Tibial nerve (tissue), 3 donors: ENCODE measurements at regions not wholly inside any gene's neighbourhood (a gene's known extent, or its start where the extent isn't known, plus 50 kb on each side); places are given as distances from the start of the nearest gene placed in this dataset.

Experiments used
- CTCF ChIP-seq, 5 experiments: fragments of 200-600 bp in 3 of 5; fragments of 450-650 bp in 2 of 5; sonication (generic) in 3 of 5; IDR thresholded peaks; one replicate each; pipeline ENCODE4 v1.5.1; 2016 to 2019; ENCODE audit warnings: antibody characterized with exemption in 5 of 5, mild to moderate bottlenecking in 3 of 5, moderate library complexity in 2 of 5
- POLR2A ChIP-seq, 2 donors: fragments of 450-650 bp; IDR thresholded peaks; one replicate each; pipeline ENCODE4 v1.6.1; 2017; ENCODE audit warnings: antibody characterized with exemption in 2 of 2, mild to moderate bottlenecking in 2 of 2, moderate library complexity in 2 of 2

DNA sequence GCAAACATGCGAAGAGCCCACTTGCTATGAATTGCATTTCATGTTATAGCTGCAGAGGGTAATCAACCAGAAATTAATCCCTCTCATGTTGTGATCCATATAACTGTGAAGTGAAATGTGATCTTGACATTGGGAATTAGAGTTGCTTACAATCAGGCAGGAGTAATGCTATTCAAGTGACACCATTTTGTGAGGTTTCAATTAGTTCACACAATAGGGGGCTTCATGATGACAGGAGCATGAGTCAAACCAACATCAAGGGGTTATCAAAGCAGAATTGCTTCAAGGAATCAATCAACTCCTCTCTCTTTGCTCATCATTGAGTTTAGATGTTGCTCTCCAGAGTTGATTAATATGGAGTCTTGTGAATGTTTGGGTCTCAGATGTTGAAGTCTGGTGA, 1585.2 kb upstream of the TENM4 start:
- TF ChIP-seq CTCF (IDR thresholded peaks at IDR 0.05) (no peak), POLR2A (IDR thresholded peaks at IDR 0.05) (no peak)
